Keratinocyte (primary cell): ENCODE measurements at regions not wholly inside any gene's neighbourhood (a gene's known extent, or its start where the extent isn't known, plus 50 kb on each side); places are given as distances from the start of the nearest gene placed in this dataset.

Experiments
- DNase-seq: peaks from one replicate; pipeline ENCODE4 v3.0.0-alpha.2; 2011; ENCODE audit warnings: low read depth, missing footprints, low spot score
- FAIRE-seq: peaks from 2 replicates; lab custom pipeline; 2011; peaks lifted over from hg19 to GRCh38; lab: Jason Lieb, UNC
- H2AFZ ChIP-seq: 2 replicates; pipeline ENCODE4 v1.6.0; 2012; ENCODE audit warnings: low read length, control low read depth, inconsistent platforms; ENCODE audit not compliant: control insufficient read depth
- H3K27ac ChIP-seq: 2 replicates; pipeline ENCODE4 v1.5.1; 2011; ENCODE audit warnings: low read length; ENCODE audit not compliant: control insufficient read depth, insufficient read depth
- H3K27me3 ChIP-seq: 3 replicates; pipeline ENCODE4 v1.6.0; 2011; ENCODE audit warnings: low read length; ENCODE audit not compliant: control insufficient read depth, insufficient read depth; ENCODE audit errors: extremely low read depth
- H3K36me3 ChIP-seq, 2 experiments: 2 replicates in 1 of 2; 3 replicates in 1 of 2; pipeline ENCODE4 v1.5.1; 2011; ENCODE audit warnings: low read length in 2 of 2, mild to moderate bottlenecking in 1 of 2; ENCODE audit not compliant: control insufficient read depth in 2 of 2, insufficient read depth in 2 of 2; ENCODE audit errors: extremely low read depth in 1 of 2
- H3K4me1 ChIP-seq: 3 replicates; pipeline ENCODE4 v1.5.1; 2011; ENCODE audit warnings: low read length; ENCODE audit not compliant: control insufficient read depth, insufficient read depth; ENCODE audit errors: extremely low read depth
- H3K4me2 ChIP-seq: 3 replicates; pipeline ENCODE4 v1.6.0; 2011; ENCODE audit warnings: low read depth, low read length; ENCODE audit not compliant: control insufficient read depth, insufficient read depth; ENCODE audit errors: extremely low read depth
- H3K4me3 ChIP-seq, 3 experiments: fragments of 200-600 bp in 1 of 3; sonication (generic) in 1 of 3; 2 replicates in 2 of 3; 3 replicates in 1 of 3; pipeline ENCODE4 v1.5.1; 2011 to 2016; ENCODE audit warnings: low read length in 3 of 3, mild to moderate bottlenecking in 3 of 3, control low read depth in 2 of 3, inconsistent platforms in 1 of 3, low read depth in 1 of 3, mixed read lengths in 1 of 3, mixed run types in 1 of 3, moderate library complexity in 1 of 3; ENCODE audit not compliant: control insufficient read depth in 2 of 3, insufficient read depth in 2 of 3; ENCODE audit errors: extremely low read depth in 1 of 3
- H3K79me2 ChIP-seq: 2 replicates; pipeline ENCODE4 v1.6.0; 2012; ENCODE audit warnings: low read length; ENCODE audit not compliant: control insufficient read depth, insufficient read depth
- H3K9ac ChIP-seq: 3 replicates; pipeline ENCODE4 v1.6.0; 2011; ENCODE audit warnings: low read length; ENCODE audit not compliant: control insufficient read depth, insufficient read depth; ENCODE audit errors: extremely low read depth
- H3K9me1 ChIP-seq: 3 replicates; pipeline ENCODE4 v1.6.0; 2011; ENCODE audit warnings: low read length; ENCODE audit not compliant: control insufficient read depth, insufficient read depth; ENCODE audit errors: extremely low read depth
- H3K9me3 ChIP-seq: 2 replicates; pipeline ENCODE4 v1.5.1; 2012; ENCODE audit warnings: low read depth, low read length; ENCODE audit not compliant: control insufficient read depth
- H4K20me1 ChIP-seq: 3 replicates; pipeline ENCODE4 v1.6.0; 2011; ENCODE audit warnings: low read length; ENCODE audit not compliant: control insufficient read depth, insufficient read depth; ENCODE audit errors: extremely low read depth
- EZH2 ChIP-seq: IDR thresholded peaks from one replicate; pipeline ENCODE4 v1.6.1; 2012; ENCODE audit warnings: inconsistent platforms, mild to moderate bottlenecking, low read length, moderate library complexity
- dilution Hi-C: fragments of 300-500 bp; cut with MboI; formaldehyde crosslinking; loops from one replicate; pipeline ENCODE4 v1.7.0; 2020; ENCODE audit warnings: low sequenced_read_pairs; ENCODE audit not compliant: extremely low pct_ligation_motif_present
- TF ChIP-seq, protein P1 (sequence below), 3 experiments: IDR thresholded peaks in 1 of 3; conservative IDR thresholded peaks in 1 of 3; optimal IDR thresholded peaks in 1 of 3; 2 replicates in 2 of 3; 3 replicates in 1 of 3; pipeline versions ENCODE3 to v1.5.1; 2011; ENCODE audit warnings: low read length in 3 of 3, mild to moderate bottlenecking in 3 of 3, moderate library complexity in 2 of 3, control low read depth in 1 of 3, inconsistent platforms in 1 of 3; ENCODE audit not compliant: insufficient read depth in 2 of 3; ENCODE audit errors: extremely low read depth in 1 of 3

DNA sequence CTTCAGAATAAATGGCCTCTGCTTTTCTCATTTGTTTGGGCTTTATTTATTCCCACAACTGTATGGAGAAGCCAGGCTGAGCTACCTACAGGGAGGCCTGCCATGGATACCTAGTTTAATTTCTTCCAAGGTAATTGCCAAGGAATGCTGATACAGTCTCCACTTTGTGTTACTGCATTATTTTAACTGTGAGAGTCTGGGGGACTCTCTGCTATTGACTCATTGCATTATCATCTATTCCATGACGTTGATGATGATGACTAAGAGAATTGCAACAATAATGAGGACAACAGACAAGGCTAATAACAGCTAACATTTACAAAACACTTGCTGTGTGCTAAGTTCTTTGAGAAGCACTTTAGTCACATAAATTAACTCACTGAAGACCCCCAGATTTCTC is 88.3 kb upstream of the COL21A1 start:
- H3K4me1 ChIP-seq = peaks cover 25% of the 10 kb centered on the region
- no peak overlapping the region for H2AFZ ChIP-seq
- no peak overlapping the region for H3K9ac ChIP-seq
- DNase-seq (peak; percentile 68), FAIRE-seq (peak; percentile 93)
- H4K20me1 ChIP-seq = no peaks in the 10 kb centered on the region
- H3K4me2 ChIP-seq = peak overlapping the region; percentile 6
- dilution Hi-C loops = no loop called here
- H3K79me2 ChIP-seq = no peaks in the 10 kb centered on the region
- no peaks in the 10 kb centered on the region for H3K9me1 ChIP-seq
- H3K4me3 ChIP-seq = no peak overlapping the region
- TF ChIP-seq, protein P1, sequence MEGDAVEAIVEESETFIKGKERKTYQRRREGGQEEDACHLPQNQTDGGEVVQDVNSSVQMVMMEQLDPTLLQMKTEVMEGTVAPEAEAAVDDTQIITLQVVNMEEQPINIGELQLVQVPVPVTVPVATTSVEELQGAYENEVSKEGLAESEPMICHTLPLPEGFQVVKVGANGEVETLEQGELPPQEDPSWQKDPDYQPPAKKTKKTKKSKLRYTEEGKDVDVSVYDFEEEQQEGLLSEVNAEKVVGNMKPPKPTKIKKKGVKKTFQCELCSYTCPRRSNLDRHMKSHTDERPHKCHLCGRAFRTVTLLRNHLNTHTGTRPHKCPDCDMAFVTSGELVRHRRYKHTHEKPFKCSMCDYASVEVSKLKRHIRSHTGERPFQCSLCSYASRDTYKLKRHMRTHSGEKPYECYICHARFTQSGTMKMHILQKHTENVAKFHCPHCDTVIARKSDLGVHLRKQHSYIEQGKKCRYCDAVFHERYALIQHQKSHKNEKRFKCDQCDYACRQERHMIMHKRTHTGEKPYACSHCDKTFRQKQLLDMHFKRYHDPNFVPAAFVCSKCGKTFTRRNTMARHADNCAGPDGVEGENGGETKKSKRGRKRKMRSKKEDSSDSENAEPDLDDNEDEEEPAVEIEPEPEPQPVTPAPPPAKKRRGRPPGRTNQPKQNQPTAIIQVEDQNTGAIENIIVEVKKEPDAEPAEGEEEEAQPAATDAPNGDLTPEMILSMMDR (optimal IDR thresholded peaks at IDR 0.05 in 1 of 3, IDR thresholded peaks at IDR 0.05 in 1 of 3, conservative IDR thresholded peaks at IDR 0.05 in 1 of 3; ENCODE audit: extremely low read depth in 1 of 3, insufficient read depth in 2 of 3, low read length in 3 of 3) = no peak
- no peak for TF ChIP-seq EZH2
- H3K27me3 ChIP-seq = no peaks in the 10 kb centered on the region
- no peaks in the 10 kb centered on the region for H3K36me3 ChIP-seq
- H3K27ac ChIP-seq = peak overlapping the region; percentile 65
- H3K9me3 ChIP-seq = no peaks in the 10 kb centered on the region

DNA sequence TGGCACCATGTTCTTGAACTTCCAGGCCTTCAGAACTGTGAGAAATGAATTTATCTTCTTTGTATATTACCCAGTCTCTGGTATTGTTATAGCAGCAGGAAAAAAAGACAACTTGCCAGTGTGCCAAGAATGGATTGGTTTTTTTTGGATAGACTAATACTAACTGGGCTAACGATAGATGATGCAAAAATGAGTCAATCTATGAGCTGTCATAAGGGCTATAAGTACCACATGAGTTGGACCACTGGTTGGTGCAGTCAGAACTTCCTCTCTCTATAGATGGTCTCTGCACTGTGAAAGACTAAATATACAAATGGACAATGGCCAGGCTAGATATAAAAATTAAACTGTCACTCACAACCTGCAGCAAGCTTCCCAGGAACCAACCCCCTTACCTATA is 87.6 kb upstream of the COL21A1 start:
- H3K9me3 ChIP-seq = no peaks in the 10 kb centered on the region
- TF ChIP-seq EZH2 = no peak
- TF ChIP-seq, protein P1 (optimal IDR thresholded peaks at IDR 0.05 in 1 of 3, IDR thresholded peaks at IDR 0.05 in 1 of 3, conservative IDR thresholded peaks at IDR 0.05 in 1 of 3; ENCODE audit: extremely low read depth in 1 of 3, insufficient read depth in 2 of 3, low read length in 3 of 3) = no peak
- H3K9ac ChIP-seq = peak overlapping the region; percentile 8
- H3K27me3 ChIP-seq = no peaks in the 10 kb centered on the region
- H3K9me1 ChIP-seq = no peaks in the 10 kb centered on the region
- DNase-seq = peak; percentile 52
- no peak overlapping the region for H2AFZ ChIP-seq
- peak overlapping the region; percentile 65 for H3K27ac ChIP-seq
- peaks cover 25% of the 10 kb centered on the region for H3K4me1 ChIP-seq
- no peak overlapping the region for H3K4me3 ChIP-seq
- H3K36me3 ChIP-seq = no peaks in the 10 kb centered on the region
- dilution Hi-C loops = no loop called here
- H4K20me1 ChIP-seq = no peaks in the 10 kb centered on the region
- FAIRE-seq = peak; percentile 94
- H3K4me2 ChIP-seq = peak overlapping the region; percentile 6
- H3K79me2 ChIP-seq = no peaks in the 10 kb centered on the region
